ENCODE measurements at regions not wholly inside any gene's neighbourhood (a gene's known extent, or its start where the extent isn't known, plus 50 kb on each side); places are given as distances from the start of the nearest gene placed in this dataset.

DNA sequence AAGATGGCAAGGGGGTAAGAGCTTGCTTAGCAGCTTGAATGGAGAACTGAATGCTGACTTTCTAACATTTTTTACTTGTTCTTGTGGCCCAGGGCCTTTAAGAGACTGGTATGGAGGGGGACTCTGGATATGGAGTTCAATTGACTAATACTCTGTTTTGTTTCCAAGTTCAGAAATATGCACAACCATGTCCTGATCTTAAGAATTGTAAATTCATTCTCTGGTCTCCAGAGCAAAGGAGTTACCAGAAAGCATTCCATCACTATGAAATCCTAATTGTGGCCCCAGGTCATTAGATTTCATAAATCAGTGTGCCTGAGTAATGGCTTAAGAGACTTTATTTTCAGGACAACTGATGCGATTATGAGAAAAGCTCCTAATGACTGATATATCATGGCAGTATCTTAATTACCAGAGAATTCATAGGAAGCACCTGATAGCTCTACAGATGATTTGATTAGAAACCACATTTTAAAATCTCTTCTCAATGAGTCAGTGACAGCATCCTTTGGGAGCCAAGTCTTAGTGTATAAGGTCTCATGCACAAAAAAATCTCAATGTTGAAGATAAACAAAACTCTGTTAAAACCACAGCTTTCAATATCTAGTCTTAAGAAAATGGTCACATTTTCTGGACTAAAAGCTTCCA, 613.6 kb upstream of the KLF4 start:
- Histone ChIP-seq H3K4me2 (ENCODE audit: insufficient read depth, insufficient read length, low read length) (no peak overlapping the region), H2BK12ac (ENCODE audit: insufficient read length, low read depth, low read length) (no peak overlapping the region), H2AFZ (ENCODE audit: low read length) (no peak overlapping the region), H3K4ac (ENCODE audit: low read depth, low read length) (no peak overlapping the region), H4K20me1 (ENCODE audit: control insufficient read depth, insufficient read depth, insufficient read length) (no peaks in the 10 kb centered on the region), H4K8ac (replicated peaks; ENCODE audit: insufficient read length, low read depth, low read length) (no peak overlapping the region), H2BK15ac (ENCODE audit: low read depth, low read length) (no peak overlapping the region), H3K9ac (ENCODE audit: extremely low read depth, insufficient read length, low read length) (no peak overlapping the region), H4K91ac (ENCODE audit: insufficient read length, low read depth, low read length) (no peak overlapping the region), H2BK5ac (ENCODE audit: insufficient read length, low read length) (no peak overlapping the region), H2BK20ac (ENCODE audit: low read depth, low read length, poor library complexity, severe bottlenecking) (no peak overlapping the region), H3K79me2 (ENCODE audit: insufficient read depth, low read length) (no peaks in the 10 kb centered on the region), H3K23me2 (ENCODE audit: insufficient read length, low read depth, low read length, poor library complexity, severe bottlenecking) (no peaks in the 10 kb centered on the region), H3K23ac (ENCODE audit: insufficient read length, low read depth, low read length) (no peak overlapping the region), H4K5ac (ENCODE audit: insufficient read length, low read depth, low read length) (no peak overlapping the region), H3K18ac (ENCODE audit: insufficient read length, low read depth, low read length) (no peak overlapping the region), H3K27me3 (ENCODE audit: insufficient read depth, low read length) (no peaks in the 10 kb centered on the region), H3K14ac (ENCODE audit: insufficient read depth, low read length) (no peak overlapping the region), H3K9me3 (ENCODE audit: control insufficient read depth, low read depth, low read length) (no peaks in the 10 kb centered on the region), H3K27ac (ENCODE audit: insufficient read length, low read depth, low read length) (no peak overlapping the region), H3K56ac (ENCODE audit: insufficient read length, low read depth, low read length) (no peak overlapping the region), H2BK120ac (ENCODE audit: low read depth, low read length, poor library complexity, severe bottlenecking) (no peak overlapping the region), H3T11ph (ENCODE audit: low read length) (no peak overlapping the region), H3K4me1 (ENCODE audit: insufficient read depth, low read length) (no peaks in the 10 kb centered on the region), H2AK5ac (ENCODE audit: insufficient read length, low read length) (no peak overlapping the region), H3K79me1 (ENCODE audit: insufficient read depth, low read depth, low read length, poor library complexity, severe bottlenecking) (no peaks in the 10 kb centered on the region)
- no peak for DNase-seq
- Mint-ChIP-seq H3K4me1 (peaks cover 9 to 11% of the 10 kb centered on the region in 2 experiments), H3K27ac (no peak overlapping the region), H3K4me3 (no peak overlapping the region), H3K27me3 (ENCODE audit: low read depth) (no peaks in the 10 kb centered on the region), H3K36me3 (ENCODE audit: insufficient read depth in 1 of 3, low read depth in 3 of 3) (no peaks in the 10 kb centered on the region; a peak in 2 of 7 replicates), H3K9me3 (no peaks in the 10 kb centered on the region; a peak in 1 of 5 replicates)
- no CpG with 5 or more reads among the region's 1 CpG for WGBS (ENCODE audit: extremely low coverage, insufficient read length, low lambda C conversion rate)
- TF ChIP-seq CTCF (conservative IDR thresholded peaks at IDR 0.05): no peak
